NCI-H1092 treated with DMSO at 0.1 percent for 48 hours (cell line): ENCODE measurements at regions not wholly inside any gene's neighbourhood (a gene's known extent, or its start where the extent isn't known, plus 50 kb on each side); places are given as distances from the start of the nearest gene placed in this dataset.
"Not testable (repeated sequence)": the region's sequence is repeated elsewhere in the genome, so short reads cannot be mapped to it uniquely, and the experiment has no call there.

Source experiments
- DNase-seq: peaks from one replicate; lab custom pipeline; 2025; lab: John Stamatoyannopoulos, UW

DNA sequence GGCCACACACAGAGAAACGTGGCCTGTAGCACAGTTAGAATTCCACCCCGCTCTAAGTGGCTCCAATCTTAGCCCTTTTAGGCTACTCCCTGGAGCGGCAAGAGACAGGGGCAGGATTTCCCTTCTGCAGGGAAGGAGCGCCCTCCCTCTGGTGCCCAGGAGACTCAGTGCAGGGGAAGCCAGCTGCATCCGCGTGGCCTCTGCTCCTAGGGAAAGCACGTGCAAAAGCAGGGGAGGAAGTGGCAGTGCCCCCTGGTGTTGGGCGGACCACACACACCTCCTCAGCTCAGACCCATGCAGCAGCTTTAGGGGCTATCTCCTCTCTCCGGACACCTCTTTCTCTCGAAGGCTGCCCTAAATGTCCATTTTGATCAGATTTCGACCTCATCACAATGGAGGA lies 50.0 kb downstream of the SPRING1 start:
- no peak for DNase-seq

DNA sequence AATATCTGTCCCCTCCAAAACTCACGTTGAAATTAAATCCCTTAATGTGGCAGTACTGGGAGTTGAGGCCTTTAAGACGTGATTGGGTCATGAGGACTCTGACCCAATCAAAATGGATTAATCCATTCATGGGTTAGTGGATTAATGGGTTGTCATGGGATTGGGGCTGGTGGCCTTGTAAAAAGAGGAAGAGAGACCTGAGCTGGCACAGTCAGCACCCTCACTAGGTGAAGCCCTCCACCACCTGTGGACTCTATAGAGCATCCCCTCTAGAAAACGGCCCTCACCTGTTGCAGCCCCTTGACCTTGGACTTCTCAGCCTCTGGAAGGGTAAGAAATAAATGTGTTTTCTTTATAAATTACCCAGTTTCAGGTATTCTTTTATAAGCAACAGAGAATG lies 53.0 kb downstream of the SPRING1 start:
- no peak for DNase-seq

DNA sequence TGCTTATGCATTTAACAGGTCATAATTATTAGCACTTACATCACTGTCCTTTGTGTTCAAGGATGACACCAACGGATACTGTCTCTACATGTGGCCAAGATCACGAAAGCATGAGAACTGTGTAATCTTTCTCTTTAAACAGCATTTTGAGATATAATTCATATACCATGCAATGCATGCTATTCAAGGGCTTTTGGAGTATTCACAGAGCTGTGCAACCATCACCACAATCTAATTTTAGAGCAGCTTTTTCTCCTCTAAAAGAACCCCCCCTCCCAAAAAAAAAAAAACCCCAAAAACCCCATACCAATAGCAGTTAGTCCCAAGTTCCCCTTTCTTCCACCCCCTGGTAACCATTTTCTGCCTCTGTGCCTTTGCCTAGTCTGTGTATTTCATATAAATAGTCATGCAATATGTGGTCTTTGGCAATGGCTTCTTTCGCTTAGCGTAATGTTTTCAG lies 60.6 kb downstream of the SPRING1 start:
- DNase-seq = no peak

DNA sequence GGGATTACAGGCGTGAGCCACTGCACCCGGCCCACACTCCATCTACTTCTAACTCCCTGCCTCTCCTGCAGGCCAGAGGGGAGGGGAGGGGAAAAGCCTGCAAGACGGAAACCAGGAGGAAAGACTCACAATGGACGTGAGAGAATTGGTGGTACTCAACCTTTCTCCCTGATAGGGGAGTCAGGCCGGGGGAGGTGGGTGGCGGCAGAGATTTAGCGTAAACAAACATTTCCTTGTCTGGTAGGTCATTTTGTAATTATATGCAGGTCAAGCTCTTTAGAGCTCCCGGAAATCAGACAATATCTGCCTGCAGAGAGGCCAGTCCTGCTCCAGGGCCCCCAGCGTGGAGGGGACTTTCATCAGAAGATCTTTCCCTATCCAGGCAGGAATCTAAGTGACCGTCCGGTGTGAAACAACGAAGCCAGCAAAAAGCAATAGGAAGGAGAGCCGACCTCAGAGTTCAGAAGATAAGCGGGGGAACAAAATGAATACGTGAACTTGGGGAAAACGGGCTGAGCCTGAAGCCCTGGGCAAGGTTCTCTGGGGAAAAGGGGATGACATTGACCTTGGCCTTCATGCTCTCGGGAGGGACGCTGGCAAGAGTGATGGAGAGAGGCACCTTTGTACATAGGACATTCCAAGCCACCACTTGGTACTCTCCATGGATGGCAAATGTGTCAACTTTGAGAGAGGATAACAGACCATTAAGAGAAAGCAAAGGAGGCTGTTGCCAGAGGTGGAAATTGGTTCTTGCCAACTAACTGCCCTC lies 62.3 kb downstream of the SPRING1 start:
- DNase-seq = no peak

DNA sequence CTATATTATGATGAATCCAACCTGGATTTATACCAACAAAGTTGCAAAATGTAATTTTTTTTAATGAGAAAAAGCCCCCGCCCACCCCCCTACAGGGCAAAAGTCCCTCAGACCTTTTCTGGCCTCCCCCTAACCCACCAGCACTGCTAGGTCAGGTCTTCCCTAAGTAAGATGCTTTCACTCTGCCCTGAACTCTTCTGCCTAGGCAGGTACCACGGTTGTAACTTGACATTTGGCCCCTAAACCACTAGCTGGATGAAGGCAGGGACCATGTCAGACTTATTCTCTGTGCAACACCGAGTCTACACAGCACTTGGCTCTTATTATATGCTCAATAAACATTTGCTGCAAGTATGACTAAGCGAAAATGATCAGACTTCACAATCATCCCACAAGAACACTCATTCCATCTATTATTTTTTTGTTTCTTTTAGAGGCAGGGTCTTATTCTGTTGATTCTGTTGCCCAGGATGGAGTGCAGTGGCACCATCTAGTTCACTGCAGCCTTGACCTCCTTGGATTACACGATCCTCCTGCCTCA lies 63.2 kb downstream of the SPRING1 start:
- DNase-seq = no peak

DNA sequence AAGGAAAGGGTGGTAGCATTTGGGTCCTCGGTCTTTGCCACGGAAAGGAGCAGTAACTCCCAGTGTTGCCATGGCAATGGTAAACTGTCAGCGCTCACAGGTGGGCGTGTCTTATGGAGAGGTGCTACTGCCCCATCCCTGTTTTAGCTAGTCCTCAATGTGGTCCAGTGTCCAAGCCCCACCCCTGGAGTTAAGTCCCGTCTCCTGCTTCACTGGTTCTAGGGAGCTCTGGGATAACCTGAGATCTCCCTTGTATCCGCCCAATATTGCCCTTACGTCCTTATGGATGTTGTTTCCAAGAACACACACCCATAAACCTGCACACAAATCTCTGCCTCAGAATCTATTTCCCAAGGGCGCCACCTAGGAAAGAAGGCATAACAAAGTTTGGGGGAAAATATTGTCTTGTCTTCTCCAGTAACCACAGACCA lies 64.2 kb downstream of the SPRING1 start:
- DNase-seq = no peak

DNA sequence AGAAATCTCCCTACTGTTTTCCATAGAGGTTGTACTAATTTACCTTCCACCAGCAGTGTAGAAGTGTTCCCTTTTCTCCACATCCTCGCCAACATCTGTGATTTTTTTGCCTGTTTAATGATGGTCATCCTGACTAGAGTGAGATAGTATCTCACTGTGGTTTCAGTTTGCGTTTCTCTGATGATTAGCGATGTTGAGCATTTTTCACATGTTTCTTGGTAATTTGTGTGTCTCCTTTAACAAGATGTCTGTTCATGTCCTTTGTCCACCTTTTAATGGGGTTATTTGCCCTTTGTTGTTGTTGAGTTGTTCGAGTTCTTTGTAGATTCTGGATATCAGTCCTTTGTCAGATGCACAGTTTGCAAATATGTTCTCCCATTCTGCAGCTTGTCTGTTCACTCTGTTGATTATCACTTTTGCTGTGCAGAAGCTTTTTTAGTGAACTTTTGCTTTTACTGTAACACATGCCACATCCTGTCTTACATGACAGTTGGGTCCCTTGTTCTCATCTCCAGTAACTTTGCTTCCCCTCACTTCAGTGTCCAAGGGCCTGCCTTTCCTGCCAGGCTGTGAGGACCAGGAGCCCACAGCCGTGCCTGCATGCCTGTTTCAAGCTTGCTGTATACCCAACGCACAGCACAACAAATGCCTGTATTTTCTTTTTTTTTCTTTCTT lies 64.9 kb downstream of the SPRING1 start:
- DNase-seq = no peak

DNA sequence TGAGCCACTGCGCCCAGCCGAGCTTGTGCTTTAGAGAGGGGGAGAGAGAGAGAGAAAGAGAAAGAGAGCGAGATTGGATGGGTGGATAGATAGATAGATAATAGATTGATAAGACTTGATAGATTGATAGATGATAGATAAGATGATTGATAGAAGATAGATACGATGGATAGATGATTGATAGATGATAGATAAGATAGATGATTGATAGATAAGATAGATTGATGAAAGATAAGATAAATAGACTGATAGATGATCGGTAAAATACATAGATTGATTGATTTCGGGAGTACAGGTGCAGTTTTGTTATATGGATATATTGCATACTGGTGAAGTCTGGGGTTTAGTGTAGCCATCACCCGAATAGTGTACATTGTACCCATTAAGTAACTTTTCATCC lies 65.9 kb downstream of the SPRING1 start:
- DNase-seq = no peak

DNA sequence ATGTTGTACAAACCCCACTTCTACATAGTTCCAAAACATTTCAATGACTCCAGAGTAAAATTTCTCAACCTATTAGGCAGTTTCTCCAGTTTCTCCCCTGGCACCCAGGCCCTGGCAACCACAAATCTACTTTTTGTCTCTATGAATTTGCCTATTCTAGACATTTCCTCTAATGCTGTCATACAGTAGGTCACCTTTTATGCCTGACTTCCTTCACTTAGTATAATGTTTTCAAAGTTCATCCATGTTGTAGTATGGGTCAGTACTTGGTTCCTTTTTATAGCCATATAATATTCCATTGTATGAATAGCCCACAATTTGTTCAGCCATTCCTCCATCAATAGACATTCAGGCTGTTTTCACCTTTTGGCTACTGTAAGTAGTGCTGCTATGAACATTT lies 67.0 kb downstream of the SPRING1 start:
- DNase-seq = no peak

DNA sequence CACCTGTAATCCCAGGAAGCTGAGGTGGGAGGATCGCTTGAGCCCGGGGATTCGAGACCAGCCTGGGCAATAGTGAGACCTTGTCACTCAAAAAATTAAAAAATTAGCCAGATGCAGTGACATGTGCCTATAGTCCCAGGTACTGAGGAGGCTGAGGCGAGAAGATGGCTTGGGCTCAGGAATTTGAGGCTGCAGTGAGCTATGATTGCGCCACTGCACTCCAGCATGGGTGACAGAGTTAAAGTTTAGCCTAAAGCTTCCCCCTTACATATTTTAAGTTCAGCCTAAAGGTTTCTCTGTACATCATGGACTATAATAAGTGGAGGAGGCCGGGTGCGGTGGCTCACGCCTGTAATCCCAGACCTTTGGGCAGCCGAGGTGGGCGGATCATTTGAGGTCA lies 70.1 kb downstream of the SPRING1 start:
- no peak for DNase-seq

DNA sequence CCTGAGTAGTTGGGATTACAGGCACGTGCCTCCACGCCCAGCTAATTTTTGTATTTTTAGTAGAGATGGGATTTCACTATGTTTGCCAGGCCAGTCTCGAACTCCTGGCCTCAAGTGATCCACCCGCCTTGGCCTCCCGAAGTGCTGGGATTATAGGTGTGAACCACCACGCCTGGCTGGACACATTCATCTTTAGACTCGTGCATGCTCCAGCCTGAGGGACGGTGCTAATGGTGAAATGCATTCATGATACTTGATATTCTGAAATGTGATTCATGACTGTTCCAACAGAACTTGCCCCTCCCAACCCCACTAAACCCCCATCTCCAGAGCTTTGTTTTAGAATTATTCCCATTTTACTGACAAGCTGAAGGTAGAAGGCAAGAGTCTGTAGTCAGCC lies 71.0 kb downstream of the SPRING1 start:
- DNase-seq = not testable (repeated sequence)

DNA sequence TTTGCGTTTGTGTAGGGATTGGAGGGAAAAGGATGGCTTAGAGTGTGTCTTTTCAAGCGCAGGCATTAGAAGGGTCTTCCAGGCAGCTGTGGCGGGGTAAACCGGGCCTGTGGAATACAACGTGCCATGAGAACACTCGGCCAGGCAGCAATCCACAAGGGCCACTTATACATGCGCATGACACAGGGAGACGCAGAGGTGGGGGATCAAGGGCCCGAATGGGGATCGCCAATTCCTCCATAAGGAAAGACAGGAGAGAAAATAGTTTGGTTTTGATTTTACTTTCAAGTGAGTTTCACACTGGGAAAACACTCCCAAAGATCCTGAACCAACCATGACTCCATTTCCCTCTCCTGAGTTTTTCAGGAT lies 71.6 kb downstream of the SPRING1 start:
- DNase-seq = no peak

DNA sequence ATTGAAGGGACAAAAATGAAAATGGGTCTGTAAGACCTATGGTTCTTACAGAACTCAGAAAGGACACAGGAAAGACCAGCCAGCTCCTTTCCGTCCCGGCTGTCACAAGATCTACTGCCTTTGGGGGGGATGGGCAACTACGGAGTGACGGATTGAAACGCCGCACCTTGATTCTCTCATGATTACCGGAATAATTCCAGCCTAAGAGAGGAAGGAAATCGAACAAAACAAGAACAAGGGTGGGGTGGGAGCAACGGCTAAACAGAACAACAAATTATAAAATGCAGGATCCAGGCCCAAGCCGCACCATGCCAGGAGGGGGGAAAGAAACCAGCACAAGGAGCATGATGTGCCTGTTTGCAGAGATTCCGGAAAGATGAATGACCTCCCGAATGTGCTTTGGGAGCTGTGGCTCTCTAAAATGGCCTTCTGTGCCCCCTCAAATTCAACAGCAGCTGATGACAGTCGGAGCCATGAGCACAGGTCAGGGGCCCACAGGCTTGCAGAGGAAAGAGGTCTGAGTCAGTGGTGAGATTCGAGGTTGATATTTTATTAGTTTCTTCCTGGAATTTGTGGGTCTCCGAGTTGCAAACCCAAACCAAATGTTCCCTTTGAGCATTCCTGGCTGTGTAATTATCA lies 72.1 kb downstream of the SPRING1 start:
- no peak for DNase-seq

DNA sequence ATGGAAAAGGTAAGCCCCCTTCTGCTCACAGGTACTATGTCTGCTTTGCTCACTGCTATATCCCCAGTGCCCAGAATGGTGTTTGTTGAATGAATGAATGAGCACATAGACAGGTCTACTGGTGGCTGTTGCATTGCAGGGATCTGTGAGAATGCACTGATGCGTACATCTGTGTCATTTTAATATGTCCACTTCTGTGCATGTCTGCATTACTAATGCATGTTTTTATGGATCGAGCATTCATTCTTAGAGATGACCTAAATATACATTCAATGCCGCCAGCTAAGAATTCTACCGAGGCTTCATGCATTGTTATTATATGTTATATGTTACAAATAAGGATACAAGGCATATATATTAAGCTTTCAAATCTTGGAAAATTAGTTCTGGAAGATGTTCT lies 73.8 kb downstream of the SPRING1 start:
- no peak for DNase-seq

DNA sequence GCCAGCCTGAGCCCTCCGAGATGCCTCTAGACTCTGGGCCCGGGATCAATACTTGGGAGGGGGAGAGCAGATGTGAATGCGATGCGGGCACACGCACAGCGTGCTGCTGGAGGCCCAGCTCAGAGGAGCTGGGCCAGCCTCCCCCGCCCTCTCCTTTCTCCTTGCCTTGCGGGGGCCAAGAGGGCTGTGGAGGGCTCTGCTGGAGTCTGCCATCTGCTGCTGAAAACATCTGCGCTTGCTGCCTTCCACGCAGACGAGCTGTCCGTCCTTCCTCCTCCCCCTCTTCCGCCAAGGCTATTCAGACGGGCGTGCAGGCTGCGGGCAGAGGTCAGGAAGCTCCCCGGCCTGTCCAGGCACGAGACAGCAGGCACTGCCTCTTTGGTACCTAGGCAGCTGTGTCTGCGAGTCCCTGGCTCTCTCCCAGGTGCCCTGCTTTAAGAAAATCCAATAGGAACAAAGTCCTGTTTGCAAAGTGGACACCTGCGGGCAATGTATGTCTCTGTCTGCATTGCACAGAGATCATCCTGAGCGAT lies 75.2 kb downstream of the SPRING1 start:
- DNase-seq = peak; percentile 50

DNA sequence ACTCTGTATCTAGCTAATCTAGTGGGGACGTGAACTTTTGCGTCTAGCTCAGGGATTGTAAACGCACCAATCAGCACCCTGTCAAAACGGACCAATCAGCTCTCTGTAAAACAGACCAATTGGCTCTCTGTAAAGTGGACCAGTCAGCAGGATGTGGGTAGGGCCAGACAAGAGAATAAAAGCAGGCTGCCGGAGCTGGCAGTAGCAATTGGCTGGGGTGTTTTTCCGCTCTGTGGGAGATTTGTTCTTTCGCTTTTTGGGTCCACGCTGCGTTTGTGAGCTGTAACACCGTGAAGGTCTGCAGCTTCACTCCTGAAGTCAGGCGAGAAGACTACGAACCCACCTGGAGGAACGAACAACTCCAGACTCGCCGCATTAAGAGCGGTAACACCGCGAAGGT lies 76.5 kb downstream of the SPRING1 start:
- DNase-seq = no peak

DNA sequence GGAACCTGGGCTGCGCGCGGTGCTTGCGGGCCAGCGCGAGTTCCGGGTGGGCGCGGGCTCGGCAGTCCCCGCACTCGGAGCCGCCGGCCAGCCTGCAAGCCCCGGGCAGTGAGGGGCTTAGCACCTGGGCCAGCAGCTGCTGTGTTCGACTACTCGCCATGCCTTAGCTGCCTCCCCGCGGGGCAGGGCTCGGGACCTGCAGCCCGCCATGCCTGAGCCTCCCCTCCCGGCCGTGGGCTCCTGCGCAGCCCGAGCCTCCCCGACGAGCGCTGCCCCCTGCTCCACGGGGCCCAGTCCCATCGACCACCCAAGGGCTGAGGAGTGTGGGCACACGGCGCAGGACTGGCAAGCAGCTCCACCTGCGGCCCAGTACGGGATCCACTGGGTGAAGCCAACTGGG lies 77.1 kb downstream of the SPRING1 start:
- not testable (repeated sequence) for DNase-seq

DNA sequence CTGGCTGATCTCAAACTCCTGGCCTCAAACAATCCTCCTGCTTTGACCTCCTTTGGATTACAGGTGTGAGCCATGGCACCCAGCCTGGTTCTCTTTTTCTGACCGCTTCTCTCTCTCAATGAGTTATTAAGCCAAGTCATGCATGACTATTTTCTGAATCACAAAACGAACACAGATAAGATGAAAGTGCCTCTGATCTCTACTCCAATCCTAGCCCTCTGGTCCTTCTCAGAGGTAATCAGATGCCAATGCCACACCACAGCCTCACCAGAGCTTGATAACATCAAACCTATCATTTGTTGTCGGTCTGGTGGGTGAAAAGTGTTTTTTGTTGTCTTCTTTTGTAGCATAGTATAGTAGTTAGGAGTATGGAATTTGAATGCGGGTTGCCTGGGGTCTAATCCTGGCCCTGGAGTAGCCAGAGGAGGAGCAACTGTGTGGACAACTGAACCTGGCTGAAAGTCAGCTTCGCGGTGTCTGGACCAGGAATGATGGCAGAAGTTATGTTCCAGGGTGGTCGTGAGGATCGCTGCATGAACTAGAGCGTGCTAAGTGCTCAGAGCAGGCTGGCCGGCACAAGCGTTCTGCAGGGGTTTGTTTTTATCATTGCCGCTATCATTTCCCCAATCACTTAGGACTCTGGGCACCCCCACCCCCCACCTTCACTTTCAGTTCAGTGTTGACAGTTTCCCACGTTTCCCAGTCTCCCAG lies 77.9 kb downstream of the SPRING1 start:
- DNase-seq = no peak

DNA sequence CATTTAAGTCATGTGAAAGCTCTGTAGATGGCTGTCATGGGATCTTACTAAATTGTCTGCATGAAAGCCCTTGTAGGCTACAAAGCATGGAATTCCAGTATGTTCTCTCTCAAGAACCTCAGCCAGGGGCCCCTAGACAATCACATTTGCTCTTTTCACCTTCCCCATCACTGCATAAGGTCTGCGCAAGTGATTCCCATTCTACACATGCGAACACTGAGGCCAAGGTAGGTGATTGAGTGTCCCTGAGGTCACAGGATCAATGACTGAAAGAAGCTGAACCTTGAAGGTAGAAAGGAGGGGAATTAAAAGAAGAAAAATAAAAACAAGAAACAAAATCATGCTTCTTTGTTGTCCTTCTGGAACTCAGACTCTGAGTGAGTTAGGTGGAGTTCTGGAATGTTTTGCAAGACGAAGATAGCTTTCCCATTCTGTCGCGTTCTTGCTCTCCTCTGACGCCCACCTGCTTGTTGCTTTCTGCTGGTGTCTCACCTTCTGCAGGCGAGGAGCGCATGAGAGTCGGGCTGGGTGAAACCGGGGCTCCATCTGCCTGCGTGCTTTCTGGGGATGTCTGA lies 79.9 kb downstream of the SPRING1 start:
- no peak for DNase-seq

DNA sequence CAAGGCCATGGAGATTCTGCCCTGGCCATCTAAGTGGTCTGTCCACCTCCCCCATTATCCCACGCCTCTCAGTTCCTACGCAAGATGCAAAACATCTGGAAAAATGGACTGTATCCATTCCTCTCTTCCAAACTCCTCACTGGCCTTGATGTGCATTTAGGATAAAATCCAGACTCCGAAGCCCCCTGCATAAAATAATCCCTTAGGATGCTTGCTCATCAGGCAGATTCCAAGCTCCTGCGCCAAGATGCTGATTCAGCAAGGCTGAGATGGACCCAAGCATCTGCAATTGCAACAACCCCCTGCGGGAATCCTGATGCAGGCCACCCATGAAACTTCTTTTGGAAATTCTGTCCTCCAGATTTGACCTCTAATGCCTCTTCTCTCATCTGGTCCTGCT lies 81.6 kb downstream of the SPRING1 start:
- DNase-seq = no peak

DNA sequence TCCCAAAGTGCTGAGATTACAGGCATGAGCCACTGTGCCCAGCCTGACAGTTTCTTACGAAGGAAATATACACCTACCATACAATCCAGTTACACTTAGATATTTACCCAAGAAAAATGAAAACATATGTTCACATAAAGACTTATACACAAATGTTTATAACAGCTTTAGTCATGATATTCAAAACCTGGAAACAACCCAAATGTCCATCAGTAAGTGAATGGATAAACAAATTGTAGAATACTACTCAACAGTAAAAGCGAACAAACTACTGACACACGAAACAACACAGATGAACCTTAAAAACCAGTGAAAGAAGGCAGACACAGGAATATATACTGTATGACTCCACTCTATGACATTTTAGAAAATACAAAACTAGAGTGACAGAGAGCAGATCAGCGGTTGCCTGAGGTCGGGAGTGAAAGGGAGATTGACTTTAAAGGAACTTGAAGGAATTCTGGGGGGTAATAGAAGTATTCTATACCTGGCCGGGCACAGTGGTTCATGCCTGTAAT lies 83.6 kb downstream of the SPRING1 start:
- DNase-seq = no peak
